OCI-LY1 (cell line): ENCODE measurements at regions not wholly inside any gene's neighbourhood (a gene's known extent, or its start where the extent isn't known, plus 50 kb on each side); places are given as distances from the start of the nearest gene placed in this dataset.

Experiments used
- EZH2 ChIP-seq: fragments of 200-600 bp; sonication (generic), shearing (Covaris generic); IDR thresholded peaks from 2 replicates; pipeline ENCODE4 v1.8.0; 2017; ENCODE audit warnings: borderline replicate concordance, mixed run types, mild to moderate bottlenecking, antibody characterized with exemption, low read length, moderate library complexity, mixed read lengths
- TF ChIP-seq, protein P1 (sequence below): fragments of 200-600 bp; sonication (generic), shearing (Covaris generic); IDR thresholded peaks from 2 replicates; pipeline ENCODE4 v1.5.1; 2017; ENCODE audit warnings: mild to moderate bottlenecking, antibody characterized with exemption, low read length, moderate library complexity, mixed read lengths

- TF ChIP-seq, protein P1, sequence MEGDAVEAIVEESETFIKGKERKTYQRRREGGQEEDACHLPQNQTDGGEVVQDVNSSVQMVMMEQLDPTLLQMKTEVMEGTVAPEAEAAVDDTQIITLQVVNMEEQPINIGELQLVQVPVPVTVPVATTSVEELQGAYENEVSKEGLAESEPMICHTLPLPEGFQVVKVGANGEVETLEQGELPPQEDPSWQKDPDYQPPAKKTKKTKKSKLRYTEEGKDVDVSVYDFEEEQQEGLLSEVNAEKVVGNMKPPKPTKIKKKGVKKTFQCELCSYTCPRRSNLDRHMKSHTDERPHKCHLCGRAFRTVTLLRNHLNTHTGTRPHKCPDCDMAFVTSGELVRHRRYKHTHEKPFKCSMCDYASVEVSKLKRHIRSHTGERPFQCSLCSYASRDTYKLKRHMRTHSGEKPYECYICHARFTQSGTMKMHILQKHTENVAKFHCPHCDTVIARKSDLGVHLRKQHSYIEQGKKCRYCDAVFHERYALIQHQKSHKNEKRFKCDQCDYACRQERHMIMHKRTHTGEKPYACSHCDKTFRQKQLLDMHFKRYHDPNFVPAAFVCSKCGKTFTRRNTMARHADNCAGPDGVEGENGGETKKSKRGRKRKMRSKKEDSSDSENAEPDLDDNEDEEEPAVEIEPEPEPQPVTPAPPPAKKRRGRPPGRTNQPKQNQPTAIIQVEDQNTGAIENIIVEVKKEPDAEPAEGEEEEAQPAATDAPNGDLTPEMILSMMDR: no peak
- TF ChIP-seq EZH2: no peak
Observed at GRCh38 chr5:61831736-61832135, 474.3 kb upstream of the KIF2A start.
